A673 (cell line): ENCODE measurements at regions not wholly inside any gene's neighbourhood (a gene's known extent, or its start where the extent isn't known, plus 50 kb on each side); places are given as distances from the start of the nearest gene placed in this dataset.

Experiments used
- BruUV-seq: library from RNA; stranded (reverse); fragments of 400-500 nt; replicated peaks from 2 replicates; lab custom pipeline; 2021; lab: Mats Ljungman, UMichigan
- CTCF ChIA-PET: fragments of 300-600 bp; sonication (Branson Sonifier 250); formaldehyde crosslinking; loops from one replicate; lab custom pipeline; 2022; ENCODE audit warnings: antibody characterized with exemption; lab: Charles Lee
- POLR2A ChIA-PET: fragments of 300-600 bp; sonication (Branson Sonifier 250); formaldehyde crosslinking; loops from one replicate; lab custom pipeline; 2022; ENCODE audit warnings: antibody characterized with exemption; ENCODE audit not compliant: low non-redundant PET; lab: Charles Lee
- DNase-seq: peaks from one replicate; pipeline ENCODE4 v3.0.0-alpha.2; 2015; ENCODE audit warnings: low spot score
- H3K27ac ChIP-seq: fragments of 200-600 bp; sonication (generic); 2 replicates; pipeline ENCODE4 v1.5.1; 2016; ENCODE audit warnings: mixed run types, low read depth, mild to moderate bottlenecking, mixed read lengths, antibody characterized with exemption, low read length; ENCODE audit not compliant: poor library complexity, severe bottlenecking
- H3K27me3 ChIP-seq: fragments of 200-600 bp; sonication (generic); replicated peaks from 2 replicates; pipeline ENCODE4 v1.6.1; 2017; ENCODE audit warnings: mixed run types, low read depth, mild to moderate bottlenecking, mixed read lengths, antibody characterized with exemption, low read length; ENCODE audit not compliant: insufficient read depth, poor library complexity
- H3K36me3 ChIP-seq: fragments of 200-600 bp; sonication (generic); 2 replicates; pipeline ENCODE4 v1.6.1; 2016; ENCODE audit warnings: mixed run types, mild to moderate bottlenecking, mixed read lengths, antibody characterized with exemption, low read length; ENCODE audit not compliant: insufficient read depth, poor library complexity, severe bottlenecking
- H3K4me1 ChIP-seq: fragments of 200-600 bp; sonication (generic); 2 replicates; pipeline ENCODE4 v1.6.1; 2017; ENCODE audit warnings: mixed run types, mild to moderate bottlenecking, mixed read lengths, antibody characterized with exemption, low read length; ENCODE audit not compliant: insufficient read depth, poor library complexity, severe bottlenecking
- H3K4me3 ChIP-seq: fragments of 200-600 bp; sonication (generic); 2 replicates; pipeline ENCODE4 v1.5.1; 2016; ENCODE audit warnings: low read depth, mixed run types, mild to moderate bottlenecking, mixed read lengths, low read length; ENCODE audit not compliant: poor library complexity, severe bottlenecking
- H3K9me3 ChIP-seq: fragments of 200-600 bp; sonication (generic); 2 replicates; pipeline ENCODE4 v1.6.1; 2016; ENCODE audit warnings: mixed run types, low read depth, mild to moderate bottlenecking, mixed read lengths, antibody characterized with exemption, low read length; ENCODE audit not compliant: poor library complexity, severe bottlenecking
- EZH2 ChIP-seq: fragments of 200-600 bp; sonication (generic); IDR thresholded peaks from 2 replicates; pipeline ENCODE4 v1.6.1; 2017; ENCODE audit warnings: borderline replicate concordance, low read depth, mild to moderate bottlenecking, mixed read lengths, antibody characterized with exemption, low read length; ENCODE audit not compliant: poor library complexity, severe bottlenecking
- intact Hi-C: fragments of 100-400 bp; cut with micrococcal nuclease; formaldehyde crosslinking; loops from one replicate; pipeline ENCODE4 v1.10.0; 2022; ENCODE audit not compliant: unreplicated experiment
- TF ChIP-seq, protein P1 (sequence below): fragments of 300-800, 200-600 bp; sonication (generic); conservative IDR thresholded peaks from 2 replicates; pipeline ENCODE4 v1.5.1; 2017; ENCODE audit warnings: low read depth, mild to moderate bottlenecking, antibody characterized with exemption, low read length, moderate library complexity, mixed read lengths

DNA sequence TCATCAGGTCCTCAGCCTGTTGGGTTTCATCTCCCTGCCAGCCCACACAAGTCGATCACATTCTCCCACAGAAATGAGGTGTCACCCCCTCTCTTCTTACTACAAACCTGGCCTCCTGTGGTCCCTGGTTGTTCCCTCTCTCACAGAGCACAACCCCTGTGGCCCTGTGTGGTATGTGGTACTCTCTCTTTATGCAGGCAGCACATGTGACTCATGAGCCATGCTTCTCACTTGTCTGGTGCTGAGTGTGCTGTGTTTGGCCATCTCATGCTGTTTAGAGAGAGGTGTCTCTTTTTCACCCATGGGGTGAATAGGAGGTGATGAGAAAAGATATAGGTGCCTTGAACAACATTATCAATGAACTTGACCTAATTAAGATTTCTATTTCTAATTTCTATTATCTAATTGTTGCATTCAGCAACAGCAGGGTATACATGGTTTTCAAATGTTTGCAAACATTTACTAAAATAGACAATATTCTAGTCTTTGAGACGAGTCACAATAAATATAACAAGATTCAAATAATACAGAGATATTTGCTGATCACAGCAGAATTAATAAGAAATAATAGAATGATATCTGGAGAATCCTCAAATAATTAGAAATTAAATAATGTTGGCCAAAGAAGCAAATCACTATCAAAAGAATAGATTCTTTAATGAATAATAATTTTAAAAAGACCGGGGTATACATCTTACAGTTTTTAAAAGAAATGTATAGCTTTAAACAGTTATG, 633.8 kb upstream of the IGFBP3 start:
- TF ChIP-seq, protein P1, sequence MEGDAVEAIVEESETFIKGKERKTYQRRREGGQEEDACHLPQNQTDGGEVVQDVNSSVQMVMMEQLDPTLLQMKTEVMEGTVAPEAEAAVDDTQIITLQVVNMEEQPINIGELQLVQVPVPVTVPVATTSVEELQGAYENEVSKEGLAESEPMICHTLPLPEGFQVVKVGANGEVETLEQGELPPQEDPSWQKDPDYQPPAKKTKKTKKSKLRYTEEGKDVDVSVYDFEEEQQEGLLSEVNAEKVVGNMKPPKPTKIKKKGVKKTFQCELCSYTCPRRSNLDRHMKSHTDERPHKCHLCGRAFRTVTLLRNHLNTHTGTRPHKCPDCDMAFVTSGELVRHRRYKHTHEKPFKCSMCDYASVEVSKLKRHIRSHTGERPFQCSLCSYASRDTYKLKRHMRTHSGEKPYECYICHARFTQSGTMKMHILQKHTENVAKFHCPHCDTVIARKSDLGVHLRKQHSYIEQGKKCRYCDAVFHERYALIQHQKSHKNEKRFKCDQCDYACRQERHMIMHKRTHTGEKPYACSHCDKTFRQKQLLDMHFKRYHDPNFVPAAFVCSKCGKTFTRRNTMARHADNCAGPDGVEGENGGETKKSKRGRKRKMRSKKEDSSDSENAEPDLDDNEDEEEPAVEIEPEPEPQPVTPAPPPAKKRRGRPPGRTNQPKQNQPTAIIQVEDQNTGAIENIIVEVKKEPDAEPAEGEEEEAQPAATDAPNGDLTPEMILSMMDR = no peak
- no peak for TF ChIP-seq EZH2
- no TSS peak for BruUV-seq
- intact Hi-C loops = loop anchor here (10.0 kb wide), 1 partner anchor 50 kb away; no protein-coding TSS in a partner anchor
- Histone ChIP-seq H3K27ac (no peak overlapping the region), H3K4me3 (no peak overlapping the region), H3K27me3 (no peaks in the 10 kb centered on the region), H3K4me1 (no peaks in the 10 kb centered on the region), H3K36me3 (no peaks in the 10 kb centered on the region), H3K9me3 (peaks cover 6% of the 10 kb centered on the region)
- DNase-seq = no peak
- ChIA-PET CTCF (no interaction called here), POLR2A (no interaction called here)

DNA sequence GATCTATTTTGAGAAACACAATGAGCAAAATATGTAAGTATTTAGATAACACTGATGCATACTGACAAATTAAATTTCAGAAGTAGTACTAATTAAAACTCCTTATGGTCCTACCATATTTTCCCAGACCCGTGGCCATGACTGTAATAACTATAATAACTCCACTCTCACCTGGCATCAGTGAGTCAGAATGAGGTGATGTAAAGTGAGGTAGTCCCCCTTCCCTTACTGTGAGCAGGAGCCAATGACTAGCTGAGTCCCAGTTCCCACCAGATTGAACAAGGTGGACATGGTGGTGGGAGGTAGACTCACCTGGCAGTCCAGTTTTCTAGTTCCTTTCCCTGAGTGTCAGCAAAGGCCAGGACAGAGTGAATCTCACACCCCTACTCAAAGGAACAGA, 630.5 kb upstream of the IGFBP3 start:
- no peak for DNase-seq
- intact Hi-C loops = loop anchor here (10.0 kb wide), 1 partner anchor 47 kb away; no protein-coding TSS in a partner anchor
- BruUV-seq = no TSS peak
- ChIA-PET CTCF (no interaction called here), POLR2A (no interaction called here)
- no peak overlapping the region for H3K27ac ChIP-seq
- no peak for TF ChIP-seq EZH2
- TF ChIP-seq, protein P1 = no peak
- no peaks in the 10 kb centered on the region for H3K36me3 ChIP-seq
- no peak overlapping the region for H3K4me3 ChIP-seq
- H3K9me3 ChIP-seq = peaks cover 6% of the 10 kb centered on the region
- no peaks in the 10 kb centered on the region for H3K27me3 ChIP-seq
- H3K4me1 ChIP-seq = no peaks in the 10 kb centered on the region

DNA sequence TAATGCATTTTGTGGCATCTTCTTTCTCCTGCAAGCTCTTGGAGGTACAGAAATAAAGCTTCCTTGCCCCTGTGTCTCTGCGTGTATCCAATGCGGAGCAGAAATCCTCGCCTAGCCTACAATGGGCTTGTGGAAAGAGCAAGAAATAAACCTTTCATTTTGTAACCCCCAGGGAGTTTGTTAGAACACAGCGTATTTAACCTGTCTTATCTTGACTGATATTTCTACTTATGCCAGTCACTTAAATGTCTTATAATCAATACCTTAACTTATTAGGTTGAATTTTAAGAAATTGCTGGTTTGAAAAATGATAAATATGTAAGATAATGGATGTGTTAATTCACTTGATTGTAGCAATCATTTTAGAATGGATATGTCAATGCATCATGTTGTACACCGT, 629.8 kb upstream of the IGFBP3 start:
- TF ChIP-seq EZH2 = no peak
- TF ChIP-seq, protein P1 = no peak
- ChIA-PET POLR2A (no interaction called here), CTCF (no interaction called here)
- DNase-seq = no peak
- H3K27me3 ChIP-seq = no peaks in the 10 kb centered on the region
- peaks cover 6% of the 10 kb centered on the region for H3K9me3 ChIP-seq
- no peaks in the 10 kb centered on the region for H3K36me3 ChIP-seq
- intact Hi-C loops = loop anchor here (10.0 kb wide), 1 partner anchor 46 kb away; no protein-coding TSS in a partner anchor
- H3K4me3 ChIP-seq = no peak overlapping the region
- no peaks in the 10 kb centered on the region for H3K4me1 ChIP-seq
- no peak overlapping the region for H3K27ac ChIP-seq
- BruUV-seq = no TSS peak
